Stimulated activated CD4-positive, alpha-beta T cell treated with anti-CD3 and anti-CD28 coated beads, Interleukin-1b, Interleukin-23, amount 100 ng/mL, for 1 hour (primary cell): ENCODE measurements at regions not wholly inside any gene's neighbourhood (a gene's known extent, or its start where the extent isn't known, plus 50 kb on each side); places are given as distances from the start of the nearest gene placed in this dataset.
"Not testable (repeated sequence)": the region's sequence is repeated elsewhere in the genome, so short reads cannot be mapped to it uniquely, and the experiment has no call there.

ENCODE experiments used
- DNase-seq, 2 donors: peaks; one replicate each; pipeline ENCODE4 v3.0.0-alpha.2; 2020; ENCODE audit warnings: low read depth in 2 of 2

DNA sequence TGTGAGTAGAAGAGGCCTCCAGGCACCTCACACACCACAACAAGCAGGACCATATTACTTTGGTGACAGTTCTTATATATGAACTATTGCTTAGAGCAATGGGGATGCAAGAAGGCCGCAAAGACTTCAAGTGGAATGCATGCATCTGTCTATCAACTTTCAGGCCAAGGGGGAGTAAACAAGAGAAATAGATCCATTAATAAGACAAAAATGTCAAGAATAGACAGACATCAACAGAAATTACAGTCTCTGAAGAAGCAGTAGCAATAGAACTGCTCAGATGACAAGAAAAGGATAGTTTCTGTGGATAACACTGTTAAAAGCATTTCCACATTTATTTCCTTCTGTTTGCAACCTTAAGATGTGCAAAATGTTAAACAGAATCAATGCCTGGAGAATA lies 1057.7 kb downstream of the UQCRFS1 start:
- DNase-seq: no peak

DNA sequence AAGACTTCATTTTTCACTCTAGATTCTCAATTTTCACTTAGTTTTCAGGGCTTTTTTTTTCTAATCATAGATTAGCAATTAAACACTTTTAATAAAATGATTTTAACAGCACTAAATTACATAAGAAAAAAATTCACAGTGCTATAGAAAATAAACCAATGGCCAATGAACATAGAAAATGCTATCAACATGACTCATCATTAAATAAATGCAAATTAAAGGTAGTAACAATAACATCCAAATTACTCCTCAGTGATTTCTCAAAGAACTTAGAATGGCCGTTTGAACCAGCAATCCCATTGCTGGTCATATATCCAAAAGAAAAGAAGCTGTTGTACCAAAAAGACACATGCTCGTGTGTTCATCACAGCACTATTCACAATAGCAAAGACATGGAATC lies 1058.9 kb downstream of the UQCRFS1 start:
- DNase-seq: no peak

DNA sequence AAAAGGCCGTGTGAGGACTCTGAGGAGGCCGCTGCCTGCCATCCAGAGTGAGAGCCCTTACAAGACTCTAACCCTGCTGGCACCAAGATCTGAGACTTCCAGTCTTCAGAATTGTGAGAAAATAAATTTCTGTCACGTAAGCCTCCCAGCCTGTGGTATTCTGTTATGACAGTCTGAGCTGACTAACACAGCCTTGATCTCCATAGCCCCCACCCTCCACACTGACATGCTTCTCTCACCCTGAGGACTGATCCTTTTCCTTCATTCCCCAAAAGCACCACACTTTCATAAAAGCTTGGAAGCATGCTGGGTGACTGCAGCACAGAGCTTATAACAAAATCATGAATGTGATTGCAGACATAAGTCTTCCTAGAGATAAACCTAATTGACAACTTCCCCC lies 1059.8 kb downstream of the UQCRFS1 start:
- DNase-seq: no peak

DNA sequence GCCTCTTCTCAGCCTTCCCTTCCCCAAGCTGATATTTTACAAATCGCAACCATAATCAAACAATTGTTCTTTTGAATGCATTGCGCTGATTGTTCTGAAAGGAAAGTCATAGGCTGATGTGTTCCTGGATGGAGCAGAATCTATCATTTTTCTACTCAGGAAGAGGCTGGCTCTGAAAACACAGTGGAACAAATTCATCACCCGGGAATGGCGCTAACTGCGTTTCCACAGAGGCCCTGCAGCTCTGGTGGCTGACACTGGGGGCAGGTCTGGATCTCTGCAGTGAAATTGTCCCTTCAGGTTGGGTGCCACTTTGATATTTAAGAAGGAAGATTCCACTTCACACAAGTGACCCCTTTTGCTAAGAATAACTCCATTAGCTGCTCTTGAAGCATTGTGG lies 1060.8 kb downstream of the UQCRFS1 start:
- no peak for DNase-seq

DNA sequence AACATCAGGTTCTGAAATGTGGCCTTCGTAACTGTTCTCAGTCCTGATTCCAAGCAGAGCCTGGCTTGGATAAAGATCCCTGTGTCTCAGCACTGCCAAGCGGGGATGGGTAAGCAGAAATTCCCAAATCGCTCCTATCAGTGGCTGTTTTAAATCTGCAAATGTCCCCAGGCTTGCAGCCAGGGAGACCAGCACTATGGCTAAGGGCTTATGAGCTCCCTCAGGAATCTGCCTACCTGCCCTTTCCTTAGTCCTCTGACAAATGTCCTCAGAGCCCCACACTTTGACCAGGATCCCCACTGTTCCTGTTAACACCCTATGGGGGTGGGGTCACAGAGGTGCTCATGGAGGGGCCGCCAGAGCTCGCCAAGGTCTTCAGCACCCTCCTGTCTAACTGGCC lies 1062.8 kb downstream of the UQCRFS1 start:
- DNase-seq: no peak

DNA sequence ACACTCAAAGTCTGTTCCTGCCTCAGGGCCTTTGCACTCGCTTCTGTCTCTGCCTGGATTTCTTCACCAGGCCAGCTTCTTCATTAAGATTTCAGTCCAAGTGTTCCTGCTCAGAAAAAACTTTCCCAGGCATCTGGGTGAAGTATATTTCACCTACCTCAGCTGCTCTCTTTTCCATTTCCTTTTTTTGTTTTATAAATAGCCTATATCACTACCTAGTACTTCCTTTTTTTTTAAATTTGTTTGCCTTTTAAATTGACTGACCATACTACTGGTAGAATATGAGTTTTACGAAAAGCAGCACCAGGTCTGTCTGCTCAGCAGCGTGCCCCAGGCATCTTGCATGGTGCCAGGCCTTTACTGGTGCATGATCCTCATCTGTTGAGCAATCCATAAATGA lies 1064.4 kb downstream of the UQCRFS1 start:
- DNase-seq: no peak

DNA sequence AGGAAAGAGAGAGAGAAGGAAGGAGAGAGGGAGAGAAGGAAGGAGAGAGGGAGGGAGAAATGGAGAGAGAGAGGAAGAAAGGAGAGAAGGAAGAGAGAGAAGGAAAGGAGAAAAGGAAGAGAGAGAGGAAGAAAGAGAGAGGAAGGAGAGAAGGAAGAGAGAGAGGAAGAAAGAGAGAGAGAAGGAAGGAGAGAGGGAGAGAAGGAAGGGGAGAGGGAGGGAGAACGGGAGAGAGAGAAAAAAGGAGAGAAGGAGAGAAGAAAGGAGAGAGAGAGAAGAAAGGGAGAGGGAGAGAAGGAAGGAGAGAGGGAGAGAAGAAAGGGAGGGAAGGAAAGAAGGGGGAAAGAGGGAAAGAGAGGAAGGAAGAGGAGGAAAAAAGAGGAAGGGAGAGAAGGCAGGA lies 1070.7 kb downstream of the UQCRFS1 start:
- no peak for DNase-seq

DNA sequence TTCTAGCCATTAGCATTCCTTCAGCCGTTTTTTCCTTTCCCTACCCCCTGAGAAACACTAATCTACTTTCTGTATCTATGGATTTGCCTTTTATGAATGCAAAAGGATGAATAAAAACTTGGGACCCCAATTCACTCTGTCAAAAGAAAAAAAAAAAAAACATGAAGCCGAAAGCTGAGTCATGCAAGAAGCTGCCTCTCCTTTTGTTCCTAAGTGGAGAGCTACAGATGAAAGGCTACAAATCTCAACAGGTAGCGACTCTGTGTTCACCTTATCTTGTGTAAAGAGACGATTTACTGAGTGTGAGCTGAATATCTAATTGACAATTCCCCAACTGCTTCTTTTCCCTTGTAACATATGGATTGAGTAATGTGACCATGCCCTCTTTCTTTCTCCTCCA lies 1072.8 kb downstream of the UQCRFS1 start:
- no peak for DNase-seq

DNA sequence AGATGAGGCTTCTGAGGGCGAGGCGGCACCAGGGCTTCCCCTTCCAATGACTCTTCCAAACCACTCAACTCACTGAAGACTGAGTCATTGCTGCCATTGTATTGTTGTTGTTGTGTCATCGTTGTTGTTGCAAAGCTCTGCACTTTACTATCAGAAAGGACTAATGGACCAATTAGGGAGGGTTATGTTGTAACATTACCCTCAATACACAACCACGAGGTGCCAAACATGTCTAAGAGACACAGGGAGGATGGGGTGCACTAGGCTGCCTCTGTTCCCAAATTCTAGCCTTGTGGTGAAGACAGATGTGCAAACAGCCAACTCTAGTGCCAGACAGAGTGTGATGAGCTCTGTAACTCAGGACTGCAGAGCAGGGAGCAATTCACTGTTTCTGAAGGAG lies 1075.2 kb downstream of the UQCRFS1 start:
- no peak for DNase-seq

DNA sequence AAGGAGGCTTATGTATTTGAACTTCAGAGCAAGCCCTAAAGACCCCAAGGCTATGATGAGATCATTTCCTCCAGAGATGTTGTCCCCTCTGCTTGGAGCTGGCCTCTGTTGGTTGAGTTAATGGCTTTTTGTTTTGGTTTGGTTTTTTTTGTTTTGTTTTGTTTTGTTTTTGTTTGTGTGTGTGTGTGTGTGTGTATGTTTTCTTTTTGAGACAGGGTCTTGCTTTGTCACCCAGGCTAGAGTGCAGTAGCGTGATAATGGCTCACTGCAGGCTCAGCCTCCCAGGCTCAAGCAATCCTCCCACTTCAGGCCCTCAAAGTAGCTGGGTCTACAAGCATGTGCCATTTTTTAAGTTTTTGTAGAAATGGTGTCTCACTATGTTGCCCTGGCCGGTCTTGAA lies 1076.2 kb downstream of the UQCRFS1 start:
- no peak for DNase-seq

DNA sequence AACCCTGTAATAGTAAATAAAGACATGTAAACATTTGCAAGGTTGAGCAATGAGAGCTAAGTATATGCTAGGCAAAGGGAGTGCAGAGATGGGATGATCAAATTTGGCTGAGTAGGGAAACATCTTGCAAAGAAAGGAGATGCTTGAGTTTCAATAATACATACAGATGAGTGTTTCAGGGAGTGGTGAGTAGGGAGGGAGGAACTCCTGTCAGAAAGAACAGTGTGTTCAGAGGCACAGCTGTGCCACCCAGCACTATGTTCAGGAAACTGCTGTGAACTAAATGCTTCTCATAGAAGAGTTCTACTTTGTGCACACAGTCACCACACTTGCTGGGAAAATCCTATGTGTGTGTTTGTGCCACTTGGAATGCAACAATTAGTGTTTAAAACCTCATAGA lies 1077.1 kb downstream of the UQCRFS1 start:
- DNase-seq: no peak

DNA sequence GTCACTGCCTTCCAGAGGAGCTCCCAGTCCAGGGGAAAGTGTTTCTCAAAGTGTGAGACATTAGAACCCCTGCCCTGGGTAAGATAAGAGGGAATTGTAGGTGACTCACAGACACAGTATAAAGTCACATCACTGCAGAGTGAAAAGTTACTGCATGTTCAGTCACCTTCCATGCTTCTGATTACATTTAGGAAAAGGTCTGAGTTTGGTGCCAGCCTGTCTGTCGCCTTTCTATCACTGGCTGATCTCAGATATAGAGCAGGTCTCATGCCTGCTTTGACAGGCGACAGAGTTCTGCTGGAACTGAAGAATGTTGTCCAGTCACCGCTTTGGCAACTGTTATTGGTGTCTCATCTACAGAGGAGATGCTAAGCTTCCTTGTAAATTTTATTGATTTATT lies 1078.6 kb downstream of the UQCRFS1 start:
- DNase-seq: no peak

DNA sequence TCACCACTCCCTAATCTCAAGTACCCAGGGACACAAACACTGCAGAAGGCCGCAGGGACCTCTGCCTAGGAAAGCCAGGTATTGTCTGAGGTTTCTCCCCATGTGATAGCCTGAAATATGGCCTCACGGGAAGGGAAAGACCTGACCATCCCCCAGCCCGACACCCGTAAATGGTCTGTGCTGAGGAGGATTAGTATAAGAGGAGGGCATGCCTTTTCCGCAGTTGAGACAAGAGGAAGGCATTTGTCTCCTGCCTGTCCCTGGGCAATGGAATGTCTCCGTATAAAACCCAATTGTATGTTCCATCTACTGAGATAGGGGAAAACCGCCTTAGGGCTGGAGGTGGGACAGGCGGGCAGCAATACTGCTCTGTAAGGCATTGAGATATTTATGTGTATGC lies 1082.1 kb downstream of the UQCRFS1 start:
- not testable (repeated sequence) for DNase-seq

DNA sequence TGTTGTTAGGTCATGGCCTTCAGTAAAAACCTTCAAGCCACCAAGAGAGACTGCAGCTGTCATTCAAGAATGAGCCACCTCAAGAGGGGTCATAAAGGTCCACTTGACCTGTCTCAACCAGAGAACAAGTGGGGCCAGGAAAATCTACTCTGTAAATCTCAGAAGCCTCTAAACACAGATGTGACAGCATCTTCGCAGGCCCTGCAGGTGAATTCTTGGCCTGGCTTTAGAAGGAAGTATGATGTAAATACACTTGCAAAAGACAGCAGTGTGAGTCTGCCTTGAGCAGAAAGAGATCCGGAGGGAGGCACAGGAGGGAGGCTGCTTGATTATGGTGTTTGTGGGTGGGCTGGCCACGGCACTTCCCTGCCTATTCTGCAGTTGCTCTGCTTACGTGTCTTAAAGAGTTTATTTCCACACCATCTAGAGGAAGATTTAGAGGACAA lies 1082.9 kb downstream of the UQCRFS1 start:
- no peak for DNase-seq

DNA sequence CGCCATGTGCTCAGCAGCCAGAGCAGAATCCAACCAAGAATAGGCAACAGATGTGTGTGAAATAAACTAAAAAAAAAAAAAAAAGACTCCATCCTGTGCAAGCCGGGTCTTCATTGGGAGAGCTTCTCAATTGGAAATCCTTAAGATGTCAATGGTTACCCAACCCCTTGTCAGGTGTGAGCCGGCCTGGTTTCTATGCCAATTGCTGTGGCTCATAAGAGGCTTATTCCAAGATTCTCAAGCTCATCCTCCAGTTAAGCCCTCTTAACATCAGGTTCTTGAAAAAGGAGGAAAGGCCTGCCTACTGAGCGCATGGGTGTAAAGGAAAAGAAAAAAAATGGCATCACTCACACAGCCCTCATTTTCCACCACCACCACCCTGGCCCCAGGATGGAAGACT lies 1084.6 kb downstream of the UQCRFS1 start:
- DNase-seq: no peak

DNA sequence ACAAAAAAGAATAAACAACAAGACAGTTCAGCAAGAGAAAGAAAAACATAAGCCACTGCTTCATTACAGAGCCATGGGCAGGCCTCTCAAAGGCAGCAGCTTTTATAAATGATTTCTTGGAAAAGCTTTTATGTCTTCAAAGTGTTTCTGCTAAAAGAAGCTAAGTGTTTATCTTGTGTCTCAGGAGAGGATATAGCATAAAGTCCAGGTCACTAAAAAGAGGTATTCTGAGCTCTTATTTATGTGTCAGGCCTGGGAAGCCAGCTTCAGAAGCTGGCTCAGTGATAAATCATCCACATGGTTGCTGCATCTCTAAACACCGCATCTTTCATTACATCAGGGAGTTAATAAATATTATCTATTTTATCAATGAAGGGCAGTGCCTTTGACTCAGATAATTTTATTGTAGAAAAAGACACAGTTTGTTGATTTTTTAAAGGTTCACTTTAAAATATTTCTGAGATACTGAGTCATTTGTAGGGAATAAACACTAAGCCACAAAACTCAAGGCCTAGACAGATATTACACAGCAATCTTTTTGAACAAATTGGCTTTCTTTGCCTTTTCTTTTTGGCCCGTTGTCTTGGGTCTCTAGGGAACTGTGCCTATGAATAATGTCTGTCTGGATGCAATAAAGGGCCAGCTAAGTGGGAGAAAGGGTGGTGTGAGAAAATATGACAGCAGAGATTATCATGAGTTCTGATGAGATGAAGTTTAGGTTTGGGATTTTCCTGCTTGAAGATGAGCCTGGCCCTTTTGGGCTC lies 1086.6 kb downstream of the UQCRFS1 start:
- no peak for DNase-seq

DNA sequence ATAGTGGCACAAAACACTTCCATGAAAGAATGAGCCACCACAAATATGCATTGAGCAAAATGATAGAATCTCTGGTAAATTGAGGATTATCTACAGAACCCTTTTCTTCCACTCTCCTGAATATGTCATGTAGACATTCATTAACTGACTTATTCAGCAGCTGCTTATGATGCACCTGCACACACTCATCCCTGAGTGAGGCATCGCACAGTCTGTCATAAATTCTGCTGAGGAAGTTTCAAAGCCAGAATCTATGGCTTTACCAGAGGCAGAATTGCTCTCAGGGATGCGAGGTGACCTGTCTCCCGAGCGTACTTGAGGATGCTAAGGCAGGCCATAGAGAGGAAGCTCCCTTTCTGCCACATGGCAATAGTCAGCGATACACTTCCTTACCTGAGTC lies 1090.2 kb downstream of the UQCRFS1 start:
- no peak for DNase-seq

DNA sequence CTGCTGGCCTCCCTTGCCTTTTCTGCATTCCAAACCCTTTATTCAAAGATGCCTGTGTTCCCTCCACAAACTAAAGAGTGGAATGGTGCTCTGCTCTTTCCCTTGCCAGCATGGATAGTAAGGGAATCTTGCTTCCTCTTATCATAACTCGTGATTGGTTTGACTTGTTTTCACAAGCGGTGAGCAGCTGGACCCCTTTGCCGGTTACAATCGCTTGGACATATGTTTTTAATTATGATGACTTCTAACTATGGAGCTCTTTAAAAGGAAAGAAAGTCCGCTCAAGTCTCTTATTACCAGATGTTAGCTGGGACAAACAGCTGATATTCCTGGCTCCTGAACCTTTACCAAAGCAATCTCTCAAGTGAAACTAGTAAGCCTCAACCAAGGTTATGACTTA lies 1094.7 kb downstream of the UQCRFS1 start:
- DNase-seq: no peak

DNA sequence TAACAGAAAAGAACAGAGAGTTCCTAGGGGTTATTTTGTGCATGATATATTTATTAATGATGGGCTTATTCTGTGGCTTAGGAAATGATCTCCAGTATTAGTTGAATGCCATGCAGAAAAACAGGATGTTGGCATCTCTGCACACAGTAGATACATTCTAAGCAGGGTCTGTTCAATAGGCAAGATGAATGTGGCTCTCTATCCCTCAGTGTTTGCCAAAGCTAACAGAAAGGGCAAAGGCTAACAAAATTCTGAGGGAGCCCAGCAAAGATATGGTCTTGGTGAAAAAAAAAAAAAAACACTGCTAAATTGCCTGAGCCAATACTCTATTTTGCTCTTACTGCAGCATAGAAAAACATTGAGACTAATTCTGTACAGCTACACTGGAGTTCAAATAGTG lies 1095.8 kb downstream of the UQCRFS1 start:
- no peak for DNase-seq

DNA sequence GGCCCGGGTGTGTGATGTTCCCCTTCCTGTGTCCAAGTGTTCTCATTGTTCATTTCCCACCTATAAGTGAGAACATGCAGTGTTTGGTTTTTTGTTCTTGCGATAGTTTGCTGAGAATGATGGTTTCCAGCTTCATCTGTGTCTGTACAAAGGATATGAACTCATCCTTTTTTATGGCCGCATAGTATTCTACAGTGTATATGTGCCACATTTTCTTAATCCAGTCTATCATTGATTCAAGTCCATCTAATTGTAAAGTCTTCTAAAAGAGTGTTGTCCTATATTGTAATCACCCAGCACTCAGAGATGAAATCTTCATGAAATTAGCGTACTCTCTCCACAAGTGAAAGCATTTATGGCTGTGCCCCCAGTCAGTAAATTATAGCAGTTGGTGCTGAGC lies 1096.6 kb downstream of the UQCRFS1 start:
- DNase-seq: not testable (repeated sequence)

DNA sequence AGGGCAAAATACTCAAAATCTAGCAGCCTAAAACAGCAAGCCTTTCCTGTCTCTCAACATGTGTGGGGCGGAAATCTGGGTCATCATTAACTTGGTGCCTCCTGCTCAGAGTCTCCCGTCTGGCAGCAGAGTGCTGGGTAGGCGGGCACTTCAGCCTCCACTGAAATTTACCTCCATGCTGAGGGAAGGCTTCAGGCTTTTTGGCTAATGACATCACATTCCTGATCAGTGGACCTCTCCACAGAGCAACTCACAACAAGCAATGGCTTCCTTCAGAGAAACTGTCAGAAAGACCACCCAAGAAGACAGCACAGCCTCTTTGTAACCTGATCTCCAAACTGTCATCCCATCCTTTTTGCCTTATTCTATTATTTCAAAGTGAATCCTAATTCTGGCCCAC lies 1109.0 kb downstream of the UQCRFS1 start:
- DNase-seq: no peak

DNA sequence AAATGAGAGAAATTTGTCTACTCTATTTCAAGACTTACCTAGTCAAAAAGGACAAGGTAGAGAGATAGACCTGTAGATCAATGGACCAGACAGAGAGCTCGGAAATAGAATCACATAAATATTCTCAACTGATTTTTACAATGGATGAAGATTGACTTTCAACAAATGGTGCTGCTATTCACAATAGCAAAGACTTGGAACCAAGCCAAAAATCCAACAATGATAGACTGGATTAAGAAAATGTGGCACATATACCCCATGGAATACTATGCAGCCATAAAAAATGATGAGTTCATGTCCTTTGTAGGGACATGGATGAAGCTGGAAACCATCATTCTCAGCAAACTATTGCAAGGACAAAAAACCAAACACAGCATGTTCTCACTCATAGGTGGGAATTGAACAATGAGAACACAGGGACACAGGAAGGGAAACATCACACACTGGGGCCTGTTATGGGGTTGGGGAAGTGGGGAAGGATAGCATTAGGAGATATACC lies 1128.2 kb downstream of the UQCRFS1 start:
- DNase-seq: not testable (repeated sequence)

DNA sequence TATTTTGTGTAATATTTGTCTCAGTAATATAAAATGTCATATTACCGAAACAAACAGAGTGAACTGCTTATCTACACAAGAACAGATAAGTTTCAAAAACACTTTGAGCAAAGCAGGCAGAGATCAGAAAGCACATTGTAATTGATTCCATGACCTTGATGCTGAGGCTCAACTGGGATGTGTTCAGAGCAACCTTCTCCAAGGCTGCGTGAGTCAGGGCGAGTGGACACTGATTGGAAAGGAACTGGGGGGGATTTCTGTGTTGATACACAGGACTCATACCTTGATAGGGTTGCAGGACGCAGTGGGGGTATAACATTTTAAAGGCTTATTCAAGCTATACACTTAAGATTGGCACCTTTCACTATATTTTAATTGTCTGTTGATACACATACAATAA lies 1136.3 kb downstream of the UQCRFS1 start:
- DNase-seq: no peak

DNA sequence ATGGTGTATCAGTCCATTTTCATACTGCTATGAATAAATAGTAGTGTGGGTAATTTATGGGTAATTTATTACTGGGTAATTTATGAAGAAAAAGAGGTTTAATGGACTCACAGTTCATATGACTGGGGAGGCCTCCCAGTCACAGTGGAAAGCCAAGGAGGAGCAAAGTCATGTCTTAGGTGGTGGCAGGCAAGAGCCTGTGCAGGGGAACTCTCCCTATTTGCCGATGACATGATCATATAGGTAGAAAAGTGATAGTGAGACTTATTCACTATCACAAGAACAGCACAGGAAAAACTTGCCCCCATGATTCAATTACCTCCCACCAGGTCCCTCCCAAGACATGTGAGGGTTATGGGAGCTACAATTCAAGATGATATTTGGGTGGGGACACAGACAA lies 1137.7 kb downstream of the UQCRFS1 start:
- no peak for DNase-seq
